HepG2 (cell line): ENCODE measurements at regions not wholly inside any gene's neighbourhood (a gene's known extent, or its start where the extent isn't known, plus 50 kb on each side); places are given as distances from the start of the nearest gene placed in this dataset.

Source experiments
- ATAC-seq: fragments of 200-7000 bp; cut with Tn5 transposase; 3 replicates; pipeline ENCODE4 v1.9.1; 2020; ENCODE audit warnings: mild to moderate bottlenecking, moderate library complexity
- BruUV-seq: library from RNA; stranded (reverse); fragments of 400-500 nt; replicated peaks from 2 replicates; lab custom pipeline; 2021; lab: Mats Ljungman, UMichigan
- CTCF ChIA-PET: fragments of 300-600 bp; formaldehyde crosslinking; extraction: SDS; loops from one replicate; lab custom pipeline; 2021; ENCODE audit warnings: low total read pairs, inconsistent platforms, low intra/inter-chr PET ratio; lab: Yijun Ruan, JAX
- POLR2A ChIA-PET: fragments of 350-600 bp; sonication (Branson Sonifier 250); formaldehyde crosslinking; loops from one replicate; lab custom pipeline; 2020; ENCODE audit warnings: antibody characterized with exemption, inconsistent platforms; lab: Yijun Ruan, JAX
- DNase-seq: peaks from one replicate; pipeline ENCODE4 v3.0.0-alpha.2; 2015; ENCODE audit warnings: low spot score
- FAIRE-seq: peaks from 3 replicates; lab custom pipeline; 2011; peaks lifted over from hg19 to GRCh38; lab: Jason Lieb, UNC
- H2AFZ ChIP-seq: one replicate; pipeline ENCODE4 v1.6.1; 2011; ENCODE audit warnings: low read length, inconsistent platforms
- H3K27ac ChIP-seq: fragments of 300-600 bp; 3 replicates; pipeline ENCODE4 v1.8.0; 2011; ENCODE audit warnings: mixed run types, mild to moderate bottlenecking, mixed read lengths, low read length, inconsistent platforms; ENCODE audit not compliant: insufficient read depth; ENCODE audit errors: extremely low read length
- H3K27me3 ChIP-seq, 2 experiments: fragments of 200-600 bp in 1 of 2; 2 replicates in 1 of 2; 3 replicates in 1 of 2; pipeline versions ENCODE4 v1.6.0 to v1.8.0; 2011; ENCODE audit warnings: low read length in 2 of 2, mild to moderate bottlenecking in 2 of 2, moderate library complexity in 2 of 2, inconsistent platforms in 1 of 2; ENCODE audit not compliant: insufficient read depth in 2 of 2, control insufficient read depth in 1 of 2
- H3K36me3 ChIP-seq, 2 experiments: fragments of 200-600 bp in 1 of 2; replicated peaks in 1 of 2; 2 replicates in 1 of 2; 3 replicates in 1 of 2; pipeline versions ENCODE4 v1.5.1 to v1.8.0; 2011; ENCODE audit warnings: low read length in 2 of 2, inconsistent platforms in 1 of 2; ENCODE audit not compliant: insufficient read depth in 2 of 2, control insufficient read depth in 1 of 2
- H3K4me1 ChIP-seq: 2 replicates; pipeline ENCODE4 v1.5.1; 2012; ENCODE audit warnings: low read length, inconsistent platforms; ENCODE audit not compliant: insufficient read depth
- H3K4me2 ChIP-seq: 2 replicates; pipeline ENCODE4 v1.6.0; 2011; ENCODE audit warnings: low read depth, low read length, inconsistent platforms
- H3K4me3 ChIP-seq, 3 experiments: fragments of 200-600 bp in 1 of 3; sonication (generic), shearing (Covaris generic) in 1 of 3; replicated peaks in 1 of 3; 2 replicates each; pipeline ENCODE4 v1.5.1; 2011 to 2016; ENCODE audit warnings: low read length in 3 of 3, inconsistent platforms in 2 of 3, low read depth in 2 of 3, mild to moderate bottlenecking in 2 of 3, control low read depth in 1 of 3, mixed read lengths in 1 of 3; ENCODE audit not compliant: insufficient read depth in 1 of 3
- H3K79me2 ChIP-seq: one replicate; pipeline ENCODE4 v1.6.1; 2011; ENCODE audit warnings: low read length, inconsistent platforms; ENCODE audit not compliant: insufficient read depth
- H3K9ac ChIP-seq: 2 replicates; pipeline ENCODE4 v1.6.0; 2011; ENCODE audit warnings: mild to moderate bottlenecking, low read depth, low read length, inconsistent platforms; ENCODE audit not compliant: insufficient read depth
- H3K9me3 ChIP-seq: 2 replicates; pipeline ENCODE4 v1.5.1; 2012; ENCODE audit warnings: mild to moderate bottlenecking, low read length
- H4K20me1 ChIP-seq: 2 replicates; pipeline ENCODE4 v1.6.0; 2011; ENCODE audit warnings: inconsistent platforms, mild to moderate bottlenecking, low read length, moderate library complexity; ENCODE audit not compliant: insufficient read depth
- CENPX ChIP-seq: sonication (generic); formaldehyde crosslinking; IDR thresholded peaks from 2 replicates; pipeline ENCODE4 v1.9.0; 2021; ENCODE audit warnings: mild to moderate bottlenecking, missing genetic modification reagents, moderate library complexity
- CREBL2 ChIP-seq: sonication (generic); formaldehyde crosslinking; IDR thresholded peaks from 2 replicates; pipeline ENCODE4 v1.8.1; 2023; ENCODE audit warnings: missing genetic modification reagents, mild to moderate bottlenecking, borderline replicate concordance
- DZIP1 ChIP-seq: sonication (generic); formaldehyde crosslinking; IDR thresholded peaks from 2 replicates; pipeline ENCODE4 v1.5.0; 2020; ENCODE audit warnings: mild to moderate bottlenecking, missing genetic modification reagents
- E2F2 ChIP-seq: sonication (generic); formaldehyde crosslinking; IDR thresholded peaks from 2 replicates; pipeline ENCODE4 v1.4.0; 2020; ENCODE audit warnings: missing genetic modification reagents, borderline replicate concordance
- FOXJ3 ChIP-seq: sonication (generic); formaldehyde crosslinking; IDR thresholded peaks from 2 replicates; pipeline ENCODE4 v1.4.0; 2020; ENCODE audit warnings: missing genetic modification reagents, mild to moderate bottlenecking, borderline replicate concordance
- GPBP1L1 ChIP-seq: sonication (generic); formaldehyde crosslinking; IDR thresholded peaks from 2 replicates; pipeline ENCODE4 v1.5.0; 2020; ENCODE audit warnings: mild to moderate bottlenecking, missing genetic modification reagents
- MAF1 ChIP-seq: sonication (generic); formaldehyde crosslinking; IDR thresholded peaks from 2 replicates; pipeline ENCODE4 v1.5.0; 2020; ENCODE audit warnings: missing genetic modification reagents, borderline replicate concordance
- MLLT10 ChIP-seq: sonication (generic); formaldehyde crosslinking; IDR thresholded peaks from 2 replicates; pipeline ENCODE4 v1.4.0; 2020; ENCODE audit warnings: missing genetic modification reagents
- TBX2 ChIP-seq: sonication (generic); formaldehyde crosslinking; IDR thresholded peaks from 2 replicates; pipeline ENCODE4 v1.5.0; 2020; ENCODE audit warnings: missing genetic modification reagents, mild to moderate bottlenecking, borderline replicate concordance
- THAP8 ChIP-seq: sonication (generic); formaldehyde crosslinking; IDR thresholded peaks from 2 replicates; pipeline ENCODE4 v1.5.1; 2020; ENCODE audit warnings: missing genetic modification reagents, mild to moderate bottlenecking, borderline replicate concordance
- ZFX ChIP-seq: sonication (generic); formaldehyde crosslinking; IDR thresholded peaks from 2 replicates; pipeline ENCODE4 v1.4.0; 2020; ENCODE audit warnings: mild to moderate bottlenecking, low read depth, missing genetic modification reagents, moderate library complexity
- ZNF3 ChIP-seq: IDR thresholded peaks from 2 replicates; pipeline ENCODE4 v1.7.0; 2017; ENCODE audit warnings: inconsistent platforms
- ZNF354B ChIP-seq: sonication (generic); formaldehyde crosslinking; IDR thresholded peaks from 2 replicates; pipeline ENCODE4 v1.8.0; 2022; ENCODE audit warnings: mild to moderate bottlenecking, missing genetic modification reagents
- ZNF558 ChIP-seq: sonication (generic); formaldehyde crosslinking; IDR thresholded peaks from 2 replicates; pipeline ENCODE4 v1.9.0; 2022; ENCODE audit warnings: mild to moderate bottlenecking, missing genetic modification reagents, borderline replicate concordance
- ZNF562 ChIP-seq: sonication (generic); formaldehyde crosslinking; IDR thresholded peaks from 2 replicates; pipeline ENCODE4 v1.8.0; 2022; ENCODE audit warnings: missing genetic modification reagents, borderline replicate concordance
- ZNF770 ChIP-seq: sonication (generic); formaldehyde crosslinking; IDR thresholded peaks from 2 replicates; pipeline ENCODE4 v1.5.0; 2020; ENCODE audit warnings: mild to moderate bottlenecking, missing genetic modification reagents
- WGBS: methylation state at CpG from one replicate; pipeline ENCODE4 v1.1.6; 2017; ENCODE audit warnings: low lambda C conversion rate; 5-methylcytosine and 5-hydroxymethylcytosine counted together
- in situ Hi-C: cut with HindIII; loops from 2 replicates; pipeline ENCODE4 v1.10.0; 2017; ENCODE audit warnings: low pct_unique_long_range_greater_than_20kb; ENCODE audit not compliant: extremely low pct_ligation_motif_present
- intact Hi-C: fragments of 100-400 bp; cut with micrococcal nuclease; formaldehyde crosslinking; loops from one replicate; pipeline ENCODE4 v1.10.0; 2022; ENCODE audit not compliant: unreplicated experiment

GRCh38 chr5:112025757-112026156 lies 268.8 kb upstream of the NREP start:
- in situ Hi-C loops = no loop called here
- ATAC-seq = no peak
- H3K4me1 ChIP-seq = no peaks in the 10 kb centered on the region
- TF ChIP-seq CENPX (no peak), DZIP1 (CRISPR knock-in tag) (no peak), E2F2 (CRISPR knock-in tag) (no peak), MAF1 (no peak), CREBL2 (CRISPR knock-in tag) (no peak), ZNF558 (no peak), FOXJ3 (CRISPR knock-in tag) (no peak), ZNF3 (CRISPR knock-in tag) (no peak), ZNF354B (no peak), ZNF562 (CRISPR knock-in tag) (no peak), THAP8 (CRISPR knock-in tag) (no peak), MLLT10 (no peak), ZFX (CRISPR knock-in tag) (no peak), ZNF770 (CRISPR knock-in tag) (no peak), GPBP1L1 (CRISPR knock-in tag) (no peak), TBX2 (CRISPR knock-in tag) (no peak)

More at GRCh38 chr5:112025757-112026156, 268.8 kb upstream of the NREP start:
- intact Hi-C loops = no loop called here
- FAIRE-seq (no peak), DNase-seq (no peak)
- Histone ChIP-seq H3K4me2 (no peak overlapping the region), H3K9me3 (no peaks in the 10 kb centered on the region), H4K20me1 (no peaks in the 10 kb centered on the region), H3K27me3 (no peaks in the 10 kb centered on the region), H3K9ac (no peak overlapping the region), H3K36me3 (no peaks in the 10 kb centered on the region), H3K4me3 (no peak overlapping the region), H2AFZ (no peak overlapping the region), H3K27ac (no peak overlapping the region), H3K79me2 (no peaks in the 10 kb centered on the region)
- no TSS peak for BruUV-seq
- 3% methylated on average over 1 of the region's 1 CpG for WGBS
- ChIA-PET CTCF (no interaction called here), POLR2A (no interaction called here)
